OCI-LY7 (cell line): ENCODE measurements at regions not wholly inside any gene's neighbourhood (a gene's known extent, or its start where the extent isn't known, plus 50 kb on each side); places are given as distances from the start of the nearest gene placed in this dataset.

Experiments used
- BruUV-seq: library from RNA; stranded (reverse); fragments of 400-500 nt; replicated peaks from 2 replicates; lab custom pipeline; 2021; lab: Mats Ljungman, UMichigan
- CTCF ChIA-PET: fragments of 300-600 bp; sonication (Branson Sonifier 250); formaldehyde crosslinking; loops from one replicate; lab custom pipeline; 2022; ENCODE audit warnings: antibody characterized with exemption; ENCODE audit not compliant: unreplicated experiment; lab: Charles Lee
- POLR2A ChIA-PET: fragments of 300-600 bp; sonication (Branson Sonifier 250); formaldehyde crosslinking; loops from one replicate; lab custom pipeline; 2022; ENCODE audit warnings: antibody characterized with exemption; lab: Charles Lee
- DNase-seq: peaks from one replicate; pipeline ENCODE4 v3.0.0-alpha.2; 2015; ENCODE audit warnings: low spot score
- H2AFZ ChIP-seq: fragments of 200-600 bp; sonication (generic), shearing (Covaris generic); 2 replicates; pipeline ENCODE4 v1.6.1; 2014; ENCODE audit warnings: mild to moderate bottlenecking, antibody characterized with exemption, low read length, moderate library complexity
- H3K27ac ChIP-seq: fragments of 200-600 bp; sonication (generic); 2 replicates; pipeline ENCODE4 v1.5.1; 2014; ENCODE audit warnings: mixed run types, low read depth, mild to moderate bottlenecking, moderate library complexity, low read length, inconsistent platforms; ENCODE audit not compliant: poor library complexity, severe bottlenecking
- H3K36me3 ChIP-seq: fragments of 200-600 bp; sonication (generic); 2 replicates; pipeline ENCODE4 v1.6.1; 2014; ENCODE audit warnings: mild to moderate bottlenecking, antibody characterized with exemption, low read length, moderate library complexity, mixed read lengths; ENCODE audit not compliant: insufficient read depth
- H3K4me1 ChIP-seq: fragments of 200-600 bp; sonication (generic); 2 replicates; pipeline ENCODE4 v1.5.1; 2014; ENCODE audit warnings: mild to moderate bottlenecking, low read length; ENCODE audit not compliant: insufficient read depth, poor library complexity, severe bottlenecking
- H3K4me2 ChIP-seq: fragments of 200-600 bp; sonication (generic); 2 replicates; pipeline ENCODE4 v1.6.1; 2014; ENCODE audit warnings: mild to moderate bottlenecking, low read length
- H3K4me3 ChIP-seq: fragments of 200-600 bp; sonication (generic); 2 replicates; pipeline ENCODE4 v1.5.1; 2014; ENCODE audit warnings: mild to moderate bottlenecking, low read depth, low read length; ENCODE audit not compliant: poor library complexity, severe bottlenecking
- H3K79me2 ChIP-seq: fragments of 200-600 bp; sonication (generic); 2 replicates; pipeline ENCODE4 v1.6.1; 2016; ENCODE audit warnings: low read depth, mild to moderate bottlenecking, low read length, moderate library complexity, mixed read lengths; ENCODE audit not compliant: insufficient read depth
- H3K9me2 ChIP-seq: fragments of 200-600 bp; sonication (generic); 2 replicates; pipeline ENCODE4 v1.6.1; 2016; ENCODE audit warnings: mild to moderate bottlenecking, low read length, mixed read lengths; ENCODE audit not compliant: insufficient read depth
- H3K9me3 ChIP-seq: fragments of 200-600 bp; sonication (generic); 2 replicates; pipeline ENCODE4 v1.6.1; 2014; ENCODE audit warnings: mild to moderate bottlenecking, mixed run types, low read length, mixed read lengths
- H4K20me1 ChIP-seq: fragments of 200-600 bp; sonication (generic); 2 replicates; pipeline ENCODE4 v1.6.1; 2014; ENCODE audit warnings: mild to moderate bottlenecking, antibody characterized with exemption, low read length, moderate library complexity, mixed read lengths; ENCODE audit not compliant: insufficient read depth
- CTCF ChIP-seq: fragments of 200-600 bp; sonication (generic); conservative IDR thresholded peaks from 2 replicates; pipeline ENCODE4 v1.5.1; 2014; ENCODE audit warnings: mild to moderate bottlenecking, antibody characterized with exemption, low read length, moderate library complexity, mixed read lengths
- EZH2phosphoT487 ChIP-seq: fragments of 200-600 bp; sonication (generic); IDR thresholded peaks from 2 replicates; pipeline ENCODE4 v1.6.1; 2018; ENCODE audit warnings: low read depth, borderline replicate concordance, mild to moderate bottlenecking, mixed run types, antibody characterized with exemption, low read length, moderate library complexity, mixed read lengths
- intact Hi-C: fragments of 100-400 bp; cut with micrococcal nuclease; formaldehyde crosslinking; loops from one replicate; pipeline ENCODE4 v1.10.0; 2022; ENCODE audit not compliant: unreplicated experiment

- intact Hi-C loops: no loop called here
- ChIA-PET CTCF (no interaction called here), POLR2A (no interaction called here)
- no peak overlapping the region for H3K4me2 ChIP-seq
- H3K27ac ChIP-seq: no peak overlapping the region
- no TSS peak for BruUV-seq
- H3K4me3 ChIP-seq: no peak overlapping the region
- TF ChIP-seq EZH2phosphoT487 (no peak), CTCF (no peak)
- no peaks in the 10 kb centered on the region for H3K79me2 ChIP-seq
- H3K4me1 ChIP-seq: no peaks in the 10 kb centered on the region
- H3K9me2 ChIP-seq: no peaks in the 10 kb centered on the region
- H3K9me3 ChIP-seq: no peaks in the 10 kb centered on the region
- H2AFZ ChIP-seq: no peak overlapping the region
- no peak for DNase-seq
- no peaks in the 10 kb centered on the region for H4K20me1 ChIP-seq
- no peaks in the 10 kb centered on the region for H3K36me3 ChIP-seq
These were observed 192.8 kb upstream of the AKR1E2 start for GRCh38 chr10:4633186-4633585.

DNA sequence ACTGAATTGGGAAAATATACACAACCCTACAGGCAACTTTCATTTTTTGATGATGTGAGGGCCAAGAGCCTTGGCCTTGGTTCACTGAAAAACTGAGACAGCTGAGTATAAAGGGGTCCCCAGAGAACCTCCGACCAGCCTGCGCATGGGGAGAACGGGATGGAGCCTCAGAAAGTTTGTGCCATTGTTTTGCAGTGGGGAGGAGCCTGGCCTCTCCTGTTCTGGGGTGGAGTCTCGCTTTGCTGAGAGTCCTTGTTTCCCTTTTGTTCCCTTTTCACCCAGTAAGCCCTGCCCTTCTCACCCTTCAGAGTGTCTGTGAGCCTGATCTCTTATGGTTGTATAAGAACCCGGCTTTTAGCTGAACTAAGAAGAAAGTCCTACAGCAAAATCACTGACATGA is 193.2 kb upstream of the AKR1E2 start:
- no peak overlapping the region for H2AFZ ChIP-seq
- H3K9me3 ChIP-seq: no peaks in the 10 kb centered on the region
- H3K4me1 ChIP-seq: no peaks in the 10 kb centered on the region
- no peaks in the 10 kb centered on the region for H3K79me2 ChIP-seq
- ChIA-PET CTCF (no interaction called here), POLR2A (no interaction called here)
- H3K27ac ChIP-seq: no peak overlapping the region
- TF ChIP-seq CTCF (no peak), EZH2phosphoT487 (no peak)
- H4K20me1 ChIP-seq: no peaks in the 10 kb centered on the region
- H3K9me2 ChIP-seq: no peaks in the 10 kb centered on the region
- H3K4me2 ChIP-seq: no peak overlapping the region
- H3K4me3 ChIP-seq: no peak overlapping the region
- no peaks in the 10 kb centered on the region for H3K36me3 ChIP-seq
- intact Hi-C loops: no loop called here
- DNase-seq: no peak
- BruUV-seq: no TSS peak

GRCh38 chr10:4626919-4627318 is 199.1 kb upstream of the AKR1E2 start:
- BruUV-seq: no TSS peak
- H3K79me2 ChIP-seq: no peaks in the 10 kb centered on the region
- no peak for TF ChIP-seq EZH2phosphoT487
- no peak overlapping the region for H3K4me3 ChIP-seq
- DNase-seq: no peak
- intact Hi-C loops: no loop called here
- no peak overlapping the region for H3K27ac ChIP-seq
- H3K36me3 ChIP-seq: no peaks in the 10 kb centered on the region
- H3K9me3 ChIP-seq: no peaks in the 10 kb centered on the region
- no peaks in the 10 kb centered on the region for H4K20me1 ChIP-seq
- ChIA-PET CTCF (no interaction called here), POLR2A (interaction anchor here (0.7 kb wide), 1 partner anchor 674 kb away, joined by 3 read pairs; no protein-coding TSS in a partner anchor)
- no peaks in the 10 kb centered on the region for H3K9me2 ChIP-seq
- no peak overlapping the region for H3K4me2 ChIP-seq
- H3K4me1 ChIP-seq: no peaks in the 10 kb centered on the region
- no peak overlapping the region for H2AFZ ChIP-seq
